Suprapubic skin (tissue), 4 donors: ENCODE measurements at regions not wholly inside any gene's neighbourhood (a gene's known extent, or its start where the extent isn't known, plus 50 kb on each side); places are given as distances from the start of the nearest gene placed in this dataset.

ENCODE experiments used
- EP300 ChIP-seq: sonication (generic); formaldehyde crosslinking; IDR thresholded peaks from one replicate; pipeline ENCODE4 v1.6.1; 2017; ENCODE audit warnings: antibody characterized with exemption
- POLR2A ChIP-seq, 2 donors: fragments of 450-650 bp; IDR thresholded peaks; one replicate each; pipeline ENCODE4 v1.6.1; 2017; ENCODE audit warnings: antibody characterized with exemption in 2 of 2, mild to moderate bottlenecking in 2 of 2, moderate library complexity in 2 of 2
- POLR2AphosphoS5 ChIP-seq, 3 donors: sonication (generic); formaldehyde crosslinking; IDR thresholded peaks; one replicate each; pipeline ENCODE4 v1.6.1; 2017; ENCODE audit warnings: antibody characterized with exemption in 3 of 3
- TF ChIP-seq, protein P1 (sequence below), 2 donors: fragments of 200-600 bp in 1 of 2; fragments of 450-650 bp in 1 of 2; sonication (generic) in 1 of 2; IDR thresholded peaks; one replicate each; pipeline ENCODE4 v1.5.1; 2016 to 2019; ENCODE audit warnings: antibody characterized with exemption in 2 of 2, mild to moderate bottlenecking in 1 of 2, moderate library complexity in 1 of 2

DNA sequence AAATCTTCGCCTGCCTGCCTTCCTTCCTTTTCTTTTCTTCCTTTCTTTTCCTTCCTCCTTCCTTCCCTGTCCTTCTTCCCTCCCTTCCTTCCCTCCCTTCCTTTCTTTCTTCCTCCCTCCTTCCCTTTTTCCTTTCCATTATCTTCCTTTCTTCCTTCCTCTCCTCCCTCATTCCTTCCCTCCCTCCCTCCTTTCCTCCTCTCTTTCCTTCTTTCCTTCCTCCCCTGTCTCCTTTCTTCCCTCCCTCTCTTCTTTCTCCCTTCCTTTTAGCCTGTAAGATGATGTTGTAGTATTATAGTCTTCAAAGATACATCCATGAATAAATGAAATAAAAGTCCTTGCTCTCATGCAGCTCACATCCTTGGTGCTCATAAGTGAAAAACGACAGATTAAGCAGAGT lies 539.3 kb downstream of the RBFOX1 start:
- TF ChIP-seq, protein P1, sequence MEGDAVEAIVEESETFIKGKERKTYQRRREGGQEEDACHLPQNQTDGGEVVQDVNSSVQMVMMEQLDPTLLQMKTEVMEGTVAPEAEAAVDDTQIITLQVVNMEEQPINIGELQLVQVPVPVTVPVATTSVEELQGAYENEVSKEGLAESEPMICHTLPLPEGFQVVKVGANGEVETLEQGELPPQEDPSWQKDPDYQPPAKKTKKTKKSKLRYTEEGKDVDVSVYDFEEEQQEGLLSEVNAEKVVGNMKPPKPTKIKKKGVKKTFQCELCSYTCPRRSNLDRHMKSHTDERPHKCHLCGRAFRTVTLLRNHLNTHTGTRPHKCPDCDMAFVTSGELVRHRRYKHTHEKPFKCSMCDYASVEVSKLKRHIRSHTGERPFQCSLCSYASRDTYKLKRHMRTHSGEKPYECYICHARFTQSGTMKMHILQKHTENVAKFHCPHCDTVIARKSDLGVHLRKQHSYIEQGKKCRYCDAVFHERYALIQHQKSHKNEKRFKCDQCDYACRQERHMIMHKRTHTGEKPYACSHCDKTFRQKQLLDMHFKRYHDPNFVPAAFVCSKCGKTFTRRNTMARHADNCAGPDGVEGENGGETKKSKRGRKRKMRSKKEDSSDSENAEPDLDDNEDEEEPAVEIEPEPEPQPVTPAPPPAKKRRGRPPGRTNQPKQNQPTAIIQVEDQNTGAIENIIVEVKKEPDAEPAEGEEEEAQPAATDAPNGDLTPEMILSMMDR (IDR thresholded peaks at IDR 0.05): no peak
- TF ChIP-seq POLR2A (IDR thresholded peaks at IDR 0.05) (no peak), EP300 (no peak), POLR2AphosphoS5 (IDR thresholded peaks at IDR 0.05) (no peak)
